Sigmoid colon (tissue), 6 donors: ENCODE measurements at regions not wholly inside any gene's neighbourhood (a gene's known extent, or its start where the extent isn't known, plus 50 kb on each side); places are given as distances from the start of the nearest gene placed in this dataset.

Source experiments
- DNase-seq: peaks from one replicate; pipeline ENCODE4 v3.0.0-alpha.2; 2019
- H3K27ac ChIP-seq, 4 donors: fragments of 200-600 bp; sonication (generic); one replicate each; pipeline ENCODE4 v1.5.1; 2016 to 2019; ENCODE audit warnings: mild to moderate bottlenecking in 1 of 4
- H3K27me3 ChIP-seq, 3 donors: fragments of 200-600 bp; sonication (generic); one replicate each; pipeline ENCODE4 v1.5.1; 2019; ENCODE audit warnings: mild to moderate bottlenecking in 1 of 3
- H3K36me3 ChIP-seq, 4 donors: fragments of 200-600 bp; sonication (generic); one replicate each; pipeline ENCODE4 v1.5.1; 2016 to 2019
- H3K4me1 ChIP-seq, 4 donors: fragments of 200-600 bp; sonication (generic); one replicate each; pipeline ENCODE4 v1.5.1; 2017 to 2019
- H3K4me3 ChIP-seq, 4 donors: fragments of 200-600 bp; sonication (generic); one replicate each; pipeline ENCODE4 v1.5.1; 2017 to 2019; ENCODE audit warnings: mild to moderate bottlenecking in 2 of 4, moderate library complexity in 1 of 4
- H3K9me3 ChIP-seq, 4 donors: fragments of 200-600 bp in 3 of 4; sonication (generic) in 3 of 4; one replicate each; pipeline versions ENCODE4 v1.5.1 to v1.6.1; 2013 to 2019
- CTCF ChIP-seq, 4 experiments: fragments of 450-650 bp in 3 of 4; fragments of 200-600 bp in 1 of 4; IDR thresholded peaks; one replicate each; pipeline ENCODE4 v1.5.1; 2016 to 2019; ENCODE audit warnings: antibody characterized with exemption in 4 of 4, mild to moderate bottlenecking in 3 of 4, moderate library complexity in 2 of 4
- EP300 ChIP-seq, 4 donors: sonication (generic); formaldehyde crosslinking; IDR thresholded peaks; one replicate each; pipeline ENCODE4 v1.6.1; 2017; ENCODE audit warnings: antibody characterized with exemption in 4 of 4
- POLR2A ChIP-seq, 2 donors: fragments of 450-650 bp; IDR thresholded peaks; one replicate each; pipeline ENCODE4 v1.6.1; 2016; ENCODE audit warnings: antibody characterized with exemption in 2 of 2, mild to moderate bottlenecking in 2 of 2, moderate library complexity in 2 of 2
- POLR2AphosphoS5 ChIP-seq, 4 donors: sonication (generic); formaldehyde crosslinking; IDR thresholded peaks; one replicate each; pipeline ENCODE4 v1.6.1; 2017; ENCODE audit warnings: antibody characterized with exemption in 4 of 4
- WGBS, 2 donors: extraction: QIAGEN DNeasy Blood & Tissue Kit; methylation state at CpG; one replicate each; pipeline ENCODE4 v1.1.7; 2013; 5-methylcytosine and 5-hydroxymethylcytosine counted together
- intact Hi-C: fragments of 100-400 bp; cut with DNase I; formaldehyde crosslinking; loops from one replicate; pipeline ENCODE4 v1.15.1; 2023
- donor health status: healthy with polysubstance abuse.
- donor health status: healthy.

- Histone ChIP-seq H3K9me3 (peaks cover 0 to 1% (median 0%) of the 10 kb centered on the region in 4 donors), H3K4me3 (no peak overlapping the region), H3K27me3 (no peaks in the 10 kb centered on the region), H3K4me1 (no peaks in the 10 kb centered on the region), H3K27ac (no peak overlapping the region), H3K36me3 (no peaks in the 10 kb centered on the region)
- DNase-seq = no peak
- intact Hi-C loops = no loop called here
- TF ChIP-seq EP300 (IDR thresholded peaks at IDR 0.05) = no peak
- no peak for TF ChIP-seq CTCF (IDR thresholded peaks at IDR 0.05)
These were observed 550.1 kb downstream of the TBC1D4 start for GRCh38 chr13:74931698-74932433.

GRCh38 chr13:74930402-74931165, 551.4 kb downstream of the TBC1D4 start:
- WGBS, 2 donors = 81 to 89% methylated on average over 3 of the region's 3 CpGs
- intact Hi-C loops = no loop called here

GRCh38 chr13:74929436-74929835, 552.5 kb downstream of the TBC1D4 start:
- no peak overlapping the region for H3K27ac ChIP-seq
- DNase-seq = no peak
- H3K9me3 ChIP-seq = peaks cover 0 to 5% (median 0%) of the 10 kb centered on the region in 4 donors
- H3K36me3 ChIP-seq = no peaks in the 10 kb centered on the region
- no peaks in the 10 kb centered on the region for H3K4me1 ChIP-seq
- no peaks in the 10 kb centered on the region for H3K27me3 ChIP-seq
- no peak overlapping the region for H3K4me3 ChIP-seq
- intact Hi-C loops = no loop called here
- 61 to 74% methylated on average over 2 of the region's 2 CpGs for WGBS, 2 donors
- no peak for TF ChIP-seq EP300 (IDR thresholded peaks at IDR 0.05)
- TF ChIP-seq CTCF (IDR thresholded peaks at IDR 0.05) = no peak
- TF ChIP-seq POLR2A (IDR thresholded peaks at IDR 0.05) = no peak
- no peak for TF ChIP-seq POLR2AphosphoS5 (IDR thresholded peaks at IDR 0.05)

More at GRCh38 chr13:74930402-74931165, 551.4 kb downstream of the TBC1D4 start:
- Histone ChIP-seq H3K36me3 (no peaks in the 10 kb centered on the region), H3K27ac (no peak overlapping the region), H3K9me3 (peaks cover 0 to 2% (median 0%) of the 10 kb centered on the region in 4 donors), H3K27me3 (no peaks in the 10 kb centered on the region), H3K4me1 (no peaks in the 10 kb centered on the region), H3K4me3 (no peak overlapping the region)
- no peak for DNase-seq
- TF ChIP-seq POLR2A (IDR thresholded peaks at IDR 0.05) = no peak
- TF ChIP-seq EP300 (IDR thresholded peaks at IDR 0.05) = no peak
- TF ChIP-seq CTCF (IDR thresholded peaks at IDR 0.05) = no peak
- TF ChIP-seq POLR2AphosphoS5 (IDR thresholded peaks at IDR 0.05) = no peak

GRCh38 chr13:74927823-74928222, 554.1 kb downstream of the TBC1D4 start:
- no peaks in the 10 kb centered on the region for H3K4me1 ChIP-seq
- peaks cover 0 to 5% (median 1%) of the 10 kb centered on the region in 4 donors for H3K9me3 ChIP-seq
- no peak for DNase-seq
- no peaks in the 10 kb centered on the region for H3K36me3 ChIP-seq
- intact Hi-C loops = no loop called here
- no peak overlapping the region for H3K27ac ChIP-seq
- no peak overlapping the region for H3K4me3 ChIP-seq
- TF ChIP-seq POLR2A (IDR thresholded peaks at IDR 0.05) (no peak), EP300 (IDR thresholded peaks at IDR 0.05) (no peak), CTCF (IDR thresholded peaks at IDR 0.05) (no peak), POLR2AphosphoS5 (IDR thresholded peaks at IDR 0.05) (no peak)
- 0 to 51% methylated on average over 1 of the region's 1 CpG for WGBS, 2 donors
- no peaks in the 10 kb centered on the region for H3K27me3 ChIP-seq
